ENCODE measurements at regions not wholly inside any gene's neighbourhood (a gene's known extent, or its start where the extent isn't known, plus 50 kb on each side); places are given as distances from the start of the nearest gene placed in this dataset.

DNA sequence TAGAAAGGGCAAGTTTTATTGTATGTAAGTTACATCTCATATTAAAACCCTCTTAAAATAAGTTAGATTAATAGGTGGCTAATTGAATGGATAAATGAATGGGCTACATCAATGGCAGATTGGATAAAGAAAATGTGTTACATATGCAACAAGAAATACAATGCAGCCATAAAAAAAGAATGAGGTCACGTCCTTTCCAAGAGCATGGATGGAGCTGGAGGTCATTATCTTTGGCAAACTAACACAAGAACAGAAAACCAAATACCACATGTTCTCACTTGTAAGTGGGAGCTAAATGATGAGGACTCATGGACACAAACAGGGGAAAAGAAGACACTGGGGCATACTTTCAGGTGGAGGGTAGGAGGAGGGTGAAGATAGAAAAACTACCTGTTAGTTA lies 182.2 kb upstream of the GNAI1 start:
- Mint-ChIP-seq H3K36me3 (ENCODE audit: insufficient read depth, unreplicated experiment) (no peaks in the 10 kb centered on the region), H3K9me3 (ENCODE audit: unreplicated experiment) (no peaks in the 10 kb centered on the region), H3K27me3 (ENCODE audit: insufficient read depth, unreplicated experiment) (peaks cover 9% of the 10 kb centered on the region), H3K27ac (ENCODE audit: unreplicated experiment) (no peak overlapping the region), H3K4me3 (ENCODE audit: unreplicated experiment) (no peak overlapping the region), H3K4me1 (ENCODE audit: low read depth, unreplicated experiment) (no peaks in the 10 kb centered on the region)
- intact Hi-C loops (cut with micrococcal nuclease; ENCODE audit: unreplicated experiment) = no loop called here
- Histone ChIP-seq H3K27me3 (replicated peaks; ENCODE audit: control insufficient read depth, insufficient read depth, low read length) (no peaks in the 10 kb centered on the region), H3K36me3 (ENCODE audit: control insufficient read depth, insufficient read depth, low read length) (no peaks in the 10 kb centered on the region), H3K4me1 (no peaks in the 10 kb centered on the region), H3K9me3 (no peaks in the 10 kb centered on the region), H3K4me3 (ENCODE audit: low read depth, low read length) (no peak overlapping the region)
- BruUV-seq (replicated peaks) = no TSS peak
- CTCF ChIA-PET = no interaction called here
- no peak for DNase-seq
- TF ChIP-seq, protein P1, sequence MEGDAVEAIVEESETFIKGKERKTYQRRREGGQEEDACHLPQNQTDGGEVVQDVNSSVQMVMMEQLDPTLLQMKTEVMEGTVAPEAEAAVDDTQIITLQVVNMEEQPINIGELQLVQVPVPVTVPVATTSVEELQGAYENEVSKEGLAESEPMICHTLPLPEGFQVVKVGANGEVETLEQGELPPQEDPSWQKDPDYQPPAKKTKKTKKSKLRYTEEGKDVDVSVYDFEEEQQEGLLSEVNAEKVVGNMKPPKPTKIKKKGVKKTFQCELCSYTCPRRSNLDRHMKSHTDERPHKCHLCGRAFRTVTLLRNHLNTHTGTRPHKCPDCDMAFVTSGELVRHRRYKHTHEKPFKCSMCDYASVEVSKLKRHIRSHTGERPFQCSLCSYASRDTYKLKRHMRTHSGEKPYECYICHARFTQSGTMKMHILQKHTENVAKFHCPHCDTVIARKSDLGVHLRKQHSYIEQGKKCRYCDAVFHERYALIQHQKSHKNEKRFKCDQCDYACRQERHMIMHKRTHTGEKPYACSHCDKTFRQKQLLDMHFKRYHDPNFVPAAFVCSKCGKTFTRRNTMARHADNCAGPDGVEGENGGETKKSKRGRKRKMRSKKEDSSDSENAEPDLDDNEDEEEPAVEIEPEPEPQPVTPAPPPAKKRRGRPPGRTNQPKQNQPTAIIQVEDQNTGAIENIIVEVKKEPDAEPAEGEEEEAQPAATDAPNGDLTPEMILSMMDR (IDR thresholded peaks at IDR 0.05; ENCODE audit: insufficient read depth in 1 of 2, low read depth in 1 of 2, low read length in 1 of 2, severe bottlenecking in 1 of 2, unreplicated experiment in 1 of 2) = no peak
- POLR2A ChIA-PET = no interaction called here

DNA sequence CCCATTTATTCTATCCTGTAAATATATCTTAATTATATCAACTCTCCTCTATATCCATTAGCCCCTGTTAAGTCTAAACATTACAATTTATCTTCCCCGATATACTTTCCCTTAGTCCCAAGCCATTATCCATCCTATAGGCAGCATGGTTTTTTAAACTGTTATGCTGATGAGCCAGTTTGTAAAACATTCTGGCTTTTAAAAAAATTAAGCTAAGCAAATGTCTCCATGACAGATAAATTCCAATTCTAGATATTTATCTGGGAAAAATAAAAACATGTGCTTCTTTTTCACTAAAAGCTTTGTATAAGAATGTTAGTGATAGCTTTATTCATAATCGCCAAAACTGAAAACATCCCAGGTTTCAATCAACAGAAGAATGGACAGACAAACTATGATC lies 183.2 kb upstream of the GNAI1 start:
- H3K36me3 ChIP-seq (ENCODE audit: control insufficient read depth, insufficient read depth, low read length) = no peaks in the 10 kb centered on the region
- no peaks in the 10 kb centered on the region for H3K4me1 Mint-ChIP-seq (ENCODE audit: low read depth, unreplicated experiment)
- no TSS peak for BruUV-seq (replicated peaks)
- ChIA-PET CTCF (no interaction called here), POLR2A (no interaction called here)
- H3K4me1 ChIP-seq = no peaks in the 10 kb centered on the region
- intact Hi-C loops (cut with micrococcal nuclease; ENCODE audit: unreplicated experiment) = no loop called here
- no peak overlapping the region for H3K4me3 Mint-ChIP-seq (ENCODE audit: unreplicated experiment)
- peaks cover 9% of the 10 kb centered on the region for H3K27me3 Mint-ChIP-seq (ENCODE audit: insufficient read depth, unreplicated experiment)
- no peaks in the 10 kb centered on the region for H3K27me3 ChIP-seq (replicated peaks; ENCODE audit: control insufficient read depth, insufficient read depth, low read length)
- no peaks in the 10 kb centered on the region for H3K9me3 Mint-ChIP-seq (ENCODE audit: unreplicated experiment)
- no peak for DNase-seq
- TF ChIP-seq, protein P1 (IDR thresholded peaks at IDR 0.05; ENCODE audit: insufficient read depth in 1 of 2, low read depth in 1 of 2, low read length in 1 of 2, severe bottlenecking in 1 of 2, unreplicated experiment in 1 of 2) = no peak
- no peaks in the 10 kb centered on the region for H3K36me3 Mint-ChIP-seq (ENCODE audit: insufficient read depth, unreplicated experiment)
- no peak overlapping the region for H3K27ac Mint-ChIP-seq (ENCODE audit: unreplicated experiment)
- no peak overlapping the region for H3K4me3 ChIP-seq (ENCODE audit: low read depth, low read length)
- H3K9me3 ChIP-seq = no peaks in the 10 kb centered on the region

DNA sequence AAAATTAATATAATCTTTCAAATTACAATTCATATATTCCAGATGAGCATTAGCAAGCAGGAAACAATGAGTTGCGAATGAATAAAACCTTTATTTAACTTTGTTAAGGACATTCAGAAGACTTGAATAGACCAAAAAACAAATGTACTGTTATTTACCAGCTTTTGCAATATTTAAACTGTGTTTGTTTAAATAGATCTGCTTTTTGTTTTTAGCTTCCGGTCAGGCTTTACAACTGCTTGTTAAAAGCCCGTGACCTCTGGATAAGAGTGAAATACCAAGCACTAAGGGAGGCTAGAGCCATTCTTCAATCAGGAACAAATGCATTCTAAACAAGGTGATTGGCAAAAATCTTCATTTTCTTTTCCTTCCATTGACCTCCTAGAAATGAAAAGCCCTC lies 184.9 kb upstream of the GNAI1 start:
- no TSS peak for BruUV-seq (replicated peaks)
- Histone ChIP-seq H3K27me3 (replicated peaks; ENCODE audit: control insufficient read depth, insufficient read depth, low read length) (no peaks in the 10 kb centered on the region), H3K36me3 (ENCODE audit: control insufficient read depth, insufficient read depth, low read length) (no peaks in the 10 kb centered on the region), H3K9me3 (no peaks in the 10 kb centered on the region), H3K4me3 (ENCODE audit: low read depth, low read length) (no peak overlapping the region), H3K4me1 (no peaks in the 10 kb centered on the region)
- Mint-ChIP-seq H3K9me3 (ENCODE audit: unreplicated experiment) (no peaks in the 10 kb centered on the region), H3K27me3 (ENCODE audit: insufficient read depth, unreplicated experiment) (peaks cover 6% of the 10 kb centered on the region), H3K27ac (ENCODE audit: unreplicated experiment) (no peak overlapping the region), H3K4me3 (ENCODE audit: unreplicated experiment) (no peak overlapping the region), H3K4me1 (ENCODE audit: low read depth, unreplicated experiment) (no peaks in the 10 kb centered on the region), H3K36me3 (ENCODE audit: insufficient read depth, unreplicated experiment) (no peaks in the 10 kb centered on the region)
- ChIA-PET POLR2A (no interaction called here), CTCF (no interaction called here)
- TF ChIP-seq, protein P1 (IDR thresholded peaks at IDR 0.05; ENCODE audit: insufficient read depth in 1 of 2, low read depth in 1 of 2, low read length in 1 of 2, severe bottlenecking in 1 of 2, unreplicated experiment in 1 of 2) = no peak
- intact Hi-C loops (cut with micrococcal nuclease; ENCODE audit: unreplicated experiment) = no loop called here
- DNase-seq = no peak
